Skeletal muscle satellite cell (primary cell): ENCODE measurements at regions not wholly inside any gene's neighbourhood (a gene's known extent, or its start where the extent isn't known, plus 50 kb on each side); places are given as distances from the start of the nearest gene placed in this dataset.
A peak's percentile ranks its signal among the peaks of the same experiment; 100 is the strongest.

Experiments
- H3K27me3 ChIP-seq: 2 replicates; pipeline ENCODE4 v1.7.0; 2013; ENCODE audit warnings: low read length; ENCODE audit not compliant: control insufficient read depth, insufficient read depth
- H3K36me3 ChIP-seq: 2 replicates; pipeline ENCODE4 v1.7.0; 2013; ENCODE audit warnings: mild to moderate bottlenecking, control low read depth, low read length; ENCODE audit not compliant: insufficient read depth
- H3K4me1 ChIP-seq: 2 replicates; pipeline ENCODE4 v1.7.0; 2013; ENCODE audit warnings: low read length; ENCODE audit not compliant: control insufficient read depth, insufficient read depth
- H3K4me2 ChIP-seq: 2 replicates; pipeline ENCODE4 v1.7.0; 2013; ENCODE audit warnings: mild to moderate bottlenecking, low read length
- H3K4me3 ChIP-seq: 2 replicates; pipeline ENCODE4 v1.7.0; 2013; ENCODE audit warnings: low read length
- H3K9ac ChIP-seq: 2 replicates; pipeline ENCODE4 v1.7.0; 2013; ENCODE audit warnings: mild to moderate bottlenecking, low read depth, low read length, moderate library complexity
- H3K9me3 ChIP-seq: replicated peaks from 2 replicates; pipeline ENCODE4 v1.7.0; 2013; ENCODE audit warnings: mild to moderate bottlenecking, control low read depth, low read length

- no peaks in the 10 kb centered on the region for H3K9me3 ChIP-seq
Measured at GRCh38 chr18:76578571-76579300, 83.7 kb upstream of the ZNF516 start.

DNA sequence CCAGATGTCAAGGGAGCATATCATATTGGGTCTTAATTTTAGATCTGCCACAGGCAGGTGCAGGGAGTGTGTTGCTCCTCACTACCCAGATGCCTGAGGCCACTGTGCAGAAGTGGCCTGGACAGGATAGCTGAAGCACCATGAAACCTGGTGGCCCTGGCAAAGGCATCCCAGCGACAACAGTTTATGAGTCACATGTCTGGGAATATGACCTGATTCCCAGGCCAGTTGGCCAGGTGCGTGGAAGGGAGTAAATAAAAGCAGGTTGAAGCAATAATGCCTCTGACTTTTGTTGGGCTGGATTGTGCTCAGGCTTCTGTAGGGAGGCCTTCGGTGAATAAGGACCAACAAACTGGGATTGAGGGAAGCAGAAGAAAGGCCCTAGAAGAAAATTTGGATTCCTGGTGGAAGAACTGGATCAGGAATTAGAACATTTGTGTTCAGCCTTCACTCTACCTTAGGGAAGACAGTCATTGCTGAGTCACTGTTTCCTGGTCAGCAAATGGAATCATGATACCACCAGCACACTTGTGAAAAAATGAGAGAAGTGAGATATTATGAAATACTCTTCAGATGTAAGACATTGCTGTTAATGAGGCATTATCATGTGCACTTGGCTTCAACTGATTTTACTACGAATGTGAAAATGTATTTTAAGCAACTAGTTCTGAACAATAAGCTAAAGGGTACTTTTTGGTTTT, 78.4 kb upstream of the ZNF516 start:
- H3K9ac ChIP-seq = no peak overlapping the region
- H3K4me1 ChIP-seq = peaks cover 4% of the 10 kb centered on the region
- no peak overlapping the region for H3K4me2 ChIP-seq

More at GRCh38 chr18:76578571-76579300, 83.7 kb upstream of the ZNF516 start:
- Histone ChIP-seq H3K4me1 (no peaks in the 10 kb centered on the region), H3K4me3 (no peak overlapping the region), H3K27me3 (peaks cover 47% of the 10 kb centered on the region), H3K36me3 (no peaks in the 10 kb centered on the region), H3K9ac (no peak overlapping the region), H3K4me2 (no peak overlapping the region)

DNA sequence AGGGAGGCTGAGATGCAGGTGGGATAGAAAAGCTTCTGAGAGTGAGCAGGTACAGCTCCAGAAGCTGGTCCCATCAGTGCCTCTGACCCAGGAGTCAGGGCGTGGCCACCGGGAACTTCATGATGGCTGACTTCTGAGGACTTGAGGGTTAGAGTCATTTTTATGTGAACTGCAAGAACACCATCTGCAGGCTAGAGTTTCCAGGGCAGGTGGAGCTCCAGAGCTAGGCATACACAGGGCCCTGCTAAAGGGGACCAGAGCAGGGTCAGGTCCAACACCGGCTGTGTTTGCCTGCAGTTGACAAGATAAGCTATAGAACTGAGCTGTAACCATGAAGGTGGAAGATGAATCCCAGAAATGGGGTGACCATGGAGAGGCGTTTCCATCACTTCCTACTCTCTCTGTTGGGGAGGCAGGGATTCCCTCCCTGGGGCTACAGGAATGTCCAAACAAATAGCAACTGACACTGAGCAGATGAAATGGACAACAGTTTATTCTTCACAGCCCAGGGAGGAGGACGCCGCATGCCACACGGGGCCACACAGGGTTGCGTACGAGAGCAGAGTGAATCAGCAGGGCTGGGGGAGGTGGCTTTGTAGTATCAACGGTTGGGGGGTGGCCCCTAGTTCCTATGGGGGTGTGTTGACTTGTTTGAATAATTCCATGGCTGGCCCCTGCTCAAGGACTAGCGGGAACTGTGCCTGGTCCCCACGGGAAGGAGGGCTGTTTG, 77.6 kb upstream of the ZNF516 start:
- H3K9ac ChIP-seq = no peak overlapping the region
- H3K36me3 ChIP-seq = no peaks in the 10 kb centered on the region
- H3K4me2 ChIP-seq = no peak overlapping the region
- no peak overlapping the region for H3K4me3 ChIP-seq
- H3K4me1 ChIP-seq = peaks cover 4% of the 10 kb centered on the region
- peaks cover 2% of the 10 kb centered on the region for H3K27me3 ChIP-seq
- no peaks in the 10 kb centered on the region for H3K9me3 ChIP-seq

More for the DNA sequence above, 78.4 kb upstream of the ZNF516 start:
- Histone ChIP-seq H3K4me3 (no peak overlapping the region), H3K36me3 (no peaks in the 10 kb centered on the region), H3K9me3 (no peaks in the 10 kb centered on the region), H3K27me3 (peaks cover 2% of the 10 kb centered on the region)

DNA sequence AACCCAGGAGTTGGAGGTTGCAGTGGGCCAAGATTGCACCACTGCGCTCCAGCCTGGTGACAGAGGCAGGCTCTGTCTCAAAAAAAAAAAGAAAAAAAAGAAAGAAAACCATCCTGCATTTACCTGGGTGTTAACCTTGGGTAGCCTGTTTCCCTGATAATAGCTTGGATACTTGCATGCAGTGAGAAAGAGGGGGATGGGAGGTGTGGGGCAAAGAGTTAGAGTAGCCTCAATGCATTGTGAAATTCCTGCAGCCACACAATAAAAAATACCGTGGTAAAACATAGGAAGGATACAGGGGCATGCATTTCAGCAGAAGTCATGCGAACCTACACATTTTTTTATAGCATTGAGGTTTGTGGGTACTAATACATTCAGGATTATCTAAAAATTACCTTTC, 76.6 kb upstream of the ZNF516 start:
- H3K4me2 ChIP-seq = no peak overlapping the region
- no peak overlapping the region for H3K4me3 ChIP-seq
- peaks cover 4% of the 10 kb centered on the region for H3K4me1 ChIP-seq
- H3K9ac ChIP-seq = no peak overlapping the region
- no peaks in the 10 kb centered on the region for H3K9me3 ChIP-seq
- H3K27me3 ChIP-seq = no peaks in the 10 kb centered on the region
- no peaks in the 10 kb centered on the region for H3K36me3 ChIP-seq

GRCh38 chr18:76570856-76571255, 75.8 kb upstream of the ZNF516 start:
- H3K4me2 ChIP-seq = no peak overlapping the region
- peaks cover 6% of the 10 kb centered on the region for H3K4me1 ChIP-seq
- no peak overlapping the region for H3K9ac ChIP-seq
- no peaks in the 10 kb centered on the region for H3K9me3 ChIP-seq
- H3K27me3 ChIP-seq = no peaks in the 10 kb centered on the region
- H3K36me3 ChIP-seq = no peaks in the 10 kb centered on the region
- no peak overlapping the region for H3K4me3 ChIP-seq

- H3K9ac ChIP-seq = no peak overlapping the region
- no peak overlapping the region for H3K4me2 ChIP-seq
- H3K9me3 ChIP-seq = no peaks in the 10 kb centered on the region
- H3K4me3 ChIP-seq = no peak overlapping the region
- H3K36me3 ChIP-seq = no peaks in the 10 kb centered on the region
- peaks cover 13% of the 10 kb centered on the region for H3K4me1 ChIP-seq
- no peaks in the 10 kb centered on the region for H3K27me3 ChIP-seq
Measured at GRCh38 chr18:76569644-76570419, 74.8 kb upstream of the ZNF516 start.

GRCh38 chr18:76568731-76569130, 73.7 kb upstream of the ZNF516 start:
- Histone ChIP-seq H3K36me3 (no peaks in the 10 kb centered on the region), H3K4me2 (no peak overlapping the region), H3K4me1 (peaks cover 20% of the 10 kb centered on the region), H3K27me3 (no peaks in the 10 kb centered on the region), H3K4me3 (no peak overlapping the region), H3K9me3 (no peaks in the 10 kb centered on the region), H3K9ac (no peak overlapping the region)

GRCh38 chr18:76567835-76568445, 72.9 kb upstream of the ZNF516 start:
- H3K9ac ChIP-seq = no peak overlapping the region
- H3K27me3 ChIP-seq = no peaks in the 10 kb centered on the region
- no peak overlapping the region for H3K4me2 ChIP-seq
- no peak overlapping the region for H3K4me3 ChIP-seq
- H3K36me3 ChIP-seq = no peaks in the 10 kb centered on the region
- no peaks in the 10 kb centered on the region for H3K9me3 ChIP-seq
- H3K4me1 ChIP-seq = peaks cover 16% of the 10 kb centered on the region

DNA sequence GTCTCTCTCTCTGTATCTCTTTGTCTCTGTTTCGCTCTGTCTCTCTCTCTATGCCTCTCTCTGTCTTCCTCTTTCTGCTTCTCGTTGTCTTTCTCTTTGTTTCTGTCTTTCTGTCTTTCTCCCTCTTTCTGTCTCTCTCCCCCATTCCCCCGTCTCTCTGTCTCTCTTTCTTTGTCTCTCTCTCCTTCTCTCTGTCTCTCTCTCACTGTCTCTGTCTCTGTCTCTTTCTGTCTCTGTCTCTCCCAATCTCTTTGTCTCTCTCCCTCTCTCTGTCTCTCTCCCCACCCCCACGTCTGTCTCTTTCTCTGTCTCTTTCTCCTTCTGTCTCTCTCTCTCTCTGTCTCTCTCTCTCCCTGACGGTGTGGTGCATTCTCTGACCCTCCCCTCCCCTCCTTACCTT, 71.9 kb upstream of the ZNF516 start:
- no peaks in the 10 kb centered on the region for H3K27me3 ChIP-seq
- H3K4me2 ChIP-seq = no peak overlapping the region
- H3K4me1 ChIP-seq = peaks cover 16% of the 10 kb centered on the region
- no peak overlapping the region for H3K4me3 ChIP-seq
- H3K36me3 ChIP-seq = no peaks in the 10 kb centered on the region
- no peaks in the 10 kb centered on the region for H3K9me3 ChIP-seq
- no peak overlapping the region for H3K9ac ChIP-seq

DNA sequence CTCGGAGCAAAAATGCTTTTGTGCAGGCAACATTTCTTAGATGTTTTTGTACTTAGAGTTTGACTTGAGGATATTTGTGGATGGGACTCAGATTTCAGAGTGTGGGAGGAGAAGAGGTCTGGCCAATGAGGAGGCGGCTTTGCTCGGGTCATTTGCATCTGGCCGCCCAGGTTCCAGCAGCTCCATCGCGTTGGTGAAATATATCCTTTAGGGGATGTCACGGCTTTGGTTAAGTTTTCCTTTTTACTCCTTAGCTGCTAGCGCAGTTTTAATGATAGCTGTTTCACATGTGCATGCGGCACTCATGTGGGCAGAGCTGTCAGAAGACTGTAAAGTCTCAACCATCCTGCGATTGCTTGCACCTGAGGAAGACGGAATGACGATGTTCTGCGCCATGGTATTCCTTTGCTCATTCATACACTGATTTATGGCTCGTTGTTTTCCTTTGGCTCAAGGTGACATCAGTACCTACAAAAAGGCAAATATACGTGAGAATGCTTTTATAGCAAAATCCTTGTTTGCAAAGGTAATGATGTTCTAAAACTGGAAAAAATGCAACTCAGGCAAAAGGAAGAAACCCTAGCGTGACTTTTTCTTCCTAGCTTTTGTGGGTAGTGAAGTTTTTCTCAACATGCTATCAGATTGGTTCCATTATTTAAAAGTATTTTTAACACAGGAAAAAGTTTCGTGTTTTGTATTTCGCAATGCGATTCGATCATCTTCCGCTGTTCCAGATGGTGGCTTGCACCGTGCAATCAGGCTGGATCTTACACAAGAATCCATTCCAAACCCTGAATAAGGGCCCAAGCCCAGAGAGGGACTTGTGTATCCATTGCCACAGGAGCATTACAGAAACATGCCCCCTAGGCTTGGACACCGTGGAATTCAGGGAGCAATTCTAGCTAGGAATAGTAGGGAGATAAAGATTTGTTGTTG, 70.5 kb upstream of the ZNF516 start:
- H3K4me3 ChIP-seq = peak overlapping the region; percentile 71
- H3K4me1 ChIP-seq = peaks cover 16% of the 10 kb centered on the region
- H3K4me2 ChIP-seq = peak overlapping the region; percentile 92

More for the DNA sequence above, 70.5 kb upstream of the ZNF516 start:
- peak overlapping the region; percentile 70 for H3K9ac ChIP-seq
- H3K9me3 ChIP-seq = no peaks in the 10 kb centered on the region
- no peaks in the 10 kb centered on the region for H3K36me3 ChIP-seq
- H3K27me3 ChIP-seq = no peaks in the 10 kb centered on the region
